D721Med (cell line): ENCODE measurements at regions not wholly inside any gene's neighbourhood (a gene's known extent, or its start where the extent isn't known, plus 50 kb on each side); places are given as distances from the start of the nearest gene placed in this dataset.

Source experiments
- DNase-seq: peaks from one replicate; pipeline ENCODE4 v3.0.0; 2011; ENCODE audit warnings: low spot score; ENCODE audit not compliant: insufficient read length
- FAIRE-seq: peaks from 2 replicates; lab custom pipeline; 2011; peaks lifted over from hg19 to GRCh38; lab: Jason Lieb, UNC
- TF ChIP-seq, protein P1 (sequence below): IDR thresholded peaks from 2 replicates; pipeline ENCODE4 v1.5.1; 2012; ENCODE audit warnings: mild to moderate bottlenecking, control low read depth; ENCODE audit not compliant: insufficient read depth; ENCODE audit errors: missing control alignments

DNA sequence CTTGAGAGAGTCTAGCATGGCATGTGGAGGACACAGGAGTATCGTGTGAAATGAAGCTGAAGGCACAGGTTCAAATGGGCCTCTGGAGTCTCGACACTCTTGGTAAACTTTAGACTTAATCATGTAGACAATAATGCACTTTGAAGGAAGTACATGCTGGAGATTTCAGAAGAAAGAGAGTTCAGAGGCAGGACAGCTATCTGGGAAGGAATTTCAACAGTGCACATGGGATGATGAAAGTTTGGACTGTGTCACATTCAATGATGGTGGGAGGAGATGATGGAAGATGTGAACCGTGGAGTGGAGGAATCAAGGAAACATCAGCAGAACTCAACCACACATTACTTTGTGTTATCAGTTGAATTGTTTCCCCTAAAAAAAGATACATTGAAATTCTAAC lies 88.6 kb upstream of the PAPPA start:
- DNase-seq (no peak), FAIRE-seq (no peak)
- TF ChIP-seq, protein P1, sequence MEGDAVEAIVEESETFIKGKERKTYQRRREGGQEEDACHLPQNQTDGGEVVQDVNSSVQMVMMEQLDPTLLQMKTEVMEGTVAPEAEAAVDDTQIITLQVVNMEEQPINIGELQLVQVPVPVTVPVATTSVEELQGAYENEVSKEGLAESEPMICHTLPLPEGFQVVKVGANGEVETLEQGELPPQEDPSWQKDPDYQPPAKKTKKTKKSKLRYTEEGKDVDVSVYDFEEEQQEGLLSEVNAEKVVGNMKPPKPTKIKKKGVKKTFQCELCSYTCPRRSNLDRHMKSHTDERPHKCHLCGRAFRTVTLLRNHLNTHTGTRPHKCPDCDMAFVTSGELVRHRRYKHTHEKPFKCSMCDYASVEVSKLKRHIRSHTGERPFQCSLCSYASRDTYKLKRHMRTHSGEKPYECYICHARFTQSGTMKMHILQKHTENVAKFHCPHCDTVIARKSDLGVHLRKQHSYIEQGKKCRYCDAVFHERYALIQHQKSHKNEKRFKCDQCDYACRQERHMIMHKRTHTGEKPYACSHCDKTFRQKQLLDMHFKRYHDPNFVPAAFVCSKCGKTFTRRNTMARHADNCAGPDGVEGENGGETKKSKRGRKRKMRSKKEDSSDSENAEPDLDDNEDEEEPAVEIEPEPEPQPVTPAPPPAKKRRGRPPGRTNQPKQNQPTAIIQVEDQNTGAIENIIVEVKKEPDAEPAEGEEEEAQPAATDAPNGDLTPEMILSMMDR, result no peak

DNA sequence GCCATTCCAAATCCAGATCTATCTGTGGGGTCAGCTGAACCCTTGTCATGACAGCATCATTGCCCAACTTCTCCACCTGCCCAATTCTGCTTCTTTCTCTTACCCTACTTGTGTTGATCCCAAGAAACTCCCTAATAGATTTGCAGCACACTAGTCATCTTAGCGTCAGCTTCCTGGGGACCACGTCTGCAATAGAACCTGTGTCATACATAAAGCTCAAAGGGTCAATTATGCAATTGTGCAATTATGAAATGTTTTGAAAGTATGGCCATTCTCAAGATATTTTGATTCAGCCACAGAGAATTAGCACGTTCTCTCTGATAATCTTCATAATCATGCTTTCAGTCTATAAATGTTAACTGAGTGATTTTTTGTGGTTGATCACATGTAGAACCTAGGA lies 87.4 kb upstream of the PAPPA start:
- DNase-seq, result no peak
- no peak for FAIRE-seq
- TF ChIP-seq, protein P1, result no peak

DNA sequence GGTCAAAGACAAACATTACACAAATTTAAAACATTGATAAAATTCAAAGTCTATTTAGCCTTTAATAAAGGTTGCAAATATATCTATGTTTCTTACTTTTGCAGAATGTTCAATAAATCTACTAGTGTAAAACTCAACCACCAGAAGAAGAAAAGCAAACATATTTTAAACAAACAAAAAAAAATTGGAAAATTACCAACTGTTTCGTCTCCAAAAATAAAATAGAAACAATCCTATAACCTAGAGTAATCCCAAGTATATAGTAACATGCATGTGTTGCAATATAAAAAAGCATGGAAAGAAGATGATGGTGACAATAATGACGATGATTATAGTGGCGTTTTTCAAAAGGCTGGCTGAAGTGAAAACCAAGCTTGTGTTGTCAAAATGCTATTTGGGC lies 86.0 kb upstream of the PAPPA start:
- no peak for FAIRE-seq
- TF ChIP-seq, protein P1, result no peak
- no peak for DNase-seq

DNA sequence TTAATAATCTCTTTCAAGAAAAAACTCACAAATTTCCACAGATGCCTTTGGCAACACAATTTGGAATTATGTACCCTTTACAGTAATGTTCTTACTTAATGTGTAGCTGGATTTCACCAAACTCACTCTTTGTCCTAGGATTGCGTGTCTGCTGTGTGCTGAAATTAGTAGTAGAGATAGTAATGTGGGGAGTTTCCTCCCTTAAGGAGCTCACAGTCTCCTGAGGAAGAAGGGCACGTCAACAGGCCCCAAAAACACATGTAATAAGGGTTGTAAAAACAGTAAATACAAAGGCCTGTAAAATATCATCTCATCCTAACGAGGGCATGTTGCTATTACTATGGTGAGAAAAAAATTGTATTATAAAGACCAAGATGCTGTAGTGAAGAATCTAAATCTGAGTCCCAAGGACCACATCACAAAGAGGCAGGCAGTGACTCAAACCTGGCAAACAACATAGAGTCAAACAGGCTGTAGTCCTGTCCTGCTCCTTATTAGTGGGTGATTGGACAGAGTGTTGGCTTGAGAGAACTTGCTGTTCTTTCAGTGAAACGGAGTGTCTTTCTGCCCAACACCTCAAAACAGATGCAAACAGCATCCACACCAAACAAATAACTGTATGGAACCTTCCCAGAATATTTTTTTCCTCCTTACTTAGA lies 83.2 kb upstream of the PAPPA start:
- TF ChIP-seq, protein P1, result no peak
- FAIRE-seq (no peak), DNase-seq (no peak)

DNA sequence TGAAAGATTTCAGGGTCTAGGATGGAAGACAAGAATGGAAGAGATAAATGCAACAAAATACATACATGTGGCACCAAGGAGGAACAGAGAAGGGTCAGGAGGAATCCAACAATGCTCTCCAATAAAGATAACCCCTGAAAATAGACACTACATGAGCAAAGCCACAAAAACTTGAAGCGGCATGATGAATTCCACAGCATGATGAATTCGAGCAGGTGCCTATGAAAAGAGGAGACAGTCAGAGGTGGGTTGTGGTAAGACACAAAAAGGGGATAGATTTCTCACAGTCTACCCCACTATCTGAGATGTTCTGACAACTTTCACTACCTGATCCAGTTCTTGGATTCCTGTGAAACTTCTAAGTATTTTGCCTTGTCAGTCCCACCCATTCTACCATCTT lies 81.5 kb upstream of the PAPPA start:
- no peak for FAIRE-seq
- DNase-seq, result no peak
- TF ChIP-seq, protein P1, result no peak

DNA sequence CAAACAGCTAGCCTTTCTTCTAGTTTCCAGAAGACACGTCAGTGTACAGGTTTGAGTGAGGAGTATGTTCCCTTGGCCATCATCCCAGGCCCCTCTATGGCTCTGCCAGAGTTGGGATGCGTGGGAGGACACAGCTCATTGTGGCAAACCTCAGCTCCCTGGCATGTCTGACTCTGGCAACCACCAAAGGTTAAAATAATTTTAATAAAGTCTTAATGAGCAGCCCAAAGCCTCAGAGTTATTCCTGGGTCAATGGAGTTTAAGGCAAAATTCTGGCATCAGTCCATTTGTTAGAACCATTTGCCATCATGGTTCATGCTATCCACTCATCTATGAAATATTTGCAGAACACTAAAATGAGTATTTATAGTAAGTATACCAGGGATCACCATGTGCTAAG lies 79.8 kb upstream of the PAPPA start:
- TF ChIP-seq, protein P1, result no peak
- FAIRE-seq, result no peak
- DNase-seq, result no peak

DNA sequence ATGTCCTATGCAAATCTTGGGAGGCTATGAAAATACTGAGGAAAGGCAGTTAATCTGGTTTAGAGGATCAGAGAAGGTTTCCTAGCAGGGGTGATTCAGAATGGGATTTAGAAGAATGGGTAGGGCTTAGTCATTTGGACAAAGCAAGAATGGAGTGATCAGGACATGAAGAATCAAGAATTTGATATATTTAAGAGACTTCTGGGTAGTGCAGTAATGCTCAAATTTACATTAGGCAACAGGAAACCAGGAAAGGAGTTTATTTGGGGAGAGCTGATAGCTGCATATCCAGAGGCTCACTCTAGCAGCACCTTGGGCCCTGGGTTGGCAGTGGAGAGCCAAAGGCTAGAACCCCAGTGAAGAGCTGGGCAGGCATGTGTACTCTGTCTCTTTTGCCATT lies 78.9 kb upstream of the PAPPA start:
- no peak for DNase-seq
- no peak for FAIRE-seq
- TF ChIP-seq, protein P1, result no peak
